ENCODE measurements at regions not wholly inside any gene's neighbourhood (a gene's known extent, or its start where the extent isn't known, plus 50 kb on each side); places are given as distances from the start of the nearest gene placed in this dataset.

DNA sequence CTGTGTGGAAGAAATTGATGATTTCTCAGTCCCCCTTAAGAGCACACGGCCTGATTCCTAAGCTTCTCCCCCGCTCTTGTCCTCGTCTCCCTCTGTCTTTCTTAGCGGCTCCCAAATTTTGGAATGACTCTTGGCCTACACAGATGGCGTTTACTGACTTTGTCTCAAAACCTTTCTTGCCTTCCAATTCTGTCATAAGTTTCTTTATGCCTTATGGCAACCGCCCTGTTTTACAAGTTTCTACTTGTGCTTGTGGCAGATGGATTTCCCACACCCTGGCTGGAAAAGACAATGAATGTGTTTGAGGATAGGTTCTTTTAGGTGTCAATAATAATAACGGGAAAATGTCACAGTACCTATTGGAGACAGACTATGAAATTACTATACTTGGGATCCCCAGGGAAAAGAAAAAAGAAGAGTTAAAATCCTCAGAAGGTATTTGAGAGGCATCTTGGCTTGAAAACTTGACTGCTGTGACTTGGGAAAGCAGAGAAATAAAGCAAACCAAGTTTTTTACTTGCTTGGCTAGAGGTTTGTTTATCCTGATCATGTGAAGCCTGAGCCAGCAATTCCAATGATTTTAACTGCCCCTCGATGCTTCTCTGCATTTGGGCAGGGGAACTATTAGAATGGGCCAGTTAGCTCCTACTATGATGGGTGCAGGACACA is 276.4 kb downstream of the HRH4 start:
- WGBS: 31% methylated on average over 8 of the region's 8 CpGs
- no peak for DNase-seq (ENCODE audit: low spot score in 2 of 2)
- no peaks in the 10 kb centered on the region for H3K9me3 ChIP-seq
- H3K27ac ChIP-seq: peak overlapping the region; percentile 43
- TF ChIP-seq POLR2AphosphoS5 (IDR thresholded peaks at IDR 0.05) (no peak), EP300 (IDR thresholded peaks at IDR 0.05) (no peak), POLR2A (IDR thresholded peaks at IDR 0.05) (no peak)
- TF ChIP-seq, protein P1, sequence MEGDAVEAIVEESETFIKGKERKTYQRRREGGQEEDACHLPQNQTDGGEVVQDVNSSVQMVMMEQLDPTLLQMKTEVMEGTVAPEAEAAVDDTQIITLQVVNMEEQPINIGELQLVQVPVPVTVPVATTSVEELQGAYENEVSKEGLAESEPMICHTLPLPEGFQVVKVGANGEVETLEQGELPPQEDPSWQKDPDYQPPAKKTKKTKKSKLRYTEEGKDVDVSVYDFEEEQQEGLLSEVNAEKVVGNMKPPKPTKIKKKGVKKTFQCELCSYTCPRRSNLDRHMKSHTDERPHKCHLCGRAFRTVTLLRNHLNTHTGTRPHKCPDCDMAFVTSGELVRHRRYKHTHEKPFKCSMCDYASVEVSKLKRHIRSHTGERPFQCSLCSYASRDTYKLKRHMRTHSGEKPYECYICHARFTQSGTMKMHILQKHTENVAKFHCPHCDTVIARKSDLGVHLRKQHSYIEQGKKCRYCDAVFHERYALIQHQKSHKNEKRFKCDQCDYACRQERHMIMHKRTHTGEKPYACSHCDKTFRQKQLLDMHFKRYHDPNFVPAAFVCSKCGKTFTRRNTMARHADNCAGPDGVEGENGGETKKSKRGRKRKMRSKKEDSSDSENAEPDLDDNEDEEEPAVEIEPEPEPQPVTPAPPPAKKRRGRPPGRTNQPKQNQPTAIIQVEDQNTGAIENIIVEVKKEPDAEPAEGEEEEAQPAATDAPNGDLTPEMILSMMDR (IDR thresholded peaks at IDR 0.05): no peak
- H3K36me3 ChIP-seq: no peaks in the 10 kb centered on the region
- no peak overlapping the region for H3K4me3 ChIP-seq
- H3K27me3 ChIP-seq: no peaks in the 10 kb centered on the region
- peaks cover 19% of the 10 kb centered on the region for H3K4me1 ChIP-seq

GRCh38 chr18:24740829-24741228 is 280.4 kb downstream of the HRH4 start:
- TF ChIP-seq POLR2AphosphoS5 (IDR thresholded peaks at IDR 0.05): no peak
- TF ChIP-seq EP300 (IDR thresholded peaks at IDR 0.05): no peak
- TF ChIP-seq, protein P1 (IDR thresholded peaks at IDR 0.05): no peak
- TF ChIP-seq POLR2A (IDR thresholded peaks at IDR 0.05): no peak
- WGBS: 86% methylated on average over 2 of the region's 2 CpGs
- H3K4me1 ChIP-seq: peaks cover 14% of the 10 kb centered on the region
- no peaks in the 10 kb centered on the region for H3K27me3 ChIP-seq
- no peak overlapping the region for H3K4me3 ChIP-seq
- H3K27ac ChIP-seq: no peak overlapping the region
- H3K9me3 ChIP-seq: no peaks in the 10 kb centered on the region
- no peak for DNase-seq (ENCODE audit: low spot score in 2 of 2)
- H3K36me3 ChIP-seq: no peaks in the 10 kb centered on the region

- Histone ChIP-seq H3K27me3 (no peaks in the 10 kb centered on the region), H3K9me3 (no peaks in the 10 kb centered on the region), H3K36me3 (no peaks in the 10 kb centered on the region), H3K4me1 (peaks cover 10% of the 10 kb centered on the region), H3K27ac (no peak overlapping the region), H3K4me3 (no peak overlapping the region)
- WGBS: 95% methylated on average over 1 of the region's 1 CpG
- DNase-seq (ENCODE audit: low spot score in 2 of 2): no peak
- TF ChIP-seq POLR2A (IDR thresholded peaks at IDR 0.05) (no peak), POLR2AphosphoS5 (IDR thresholded peaks at IDR 0.05) (no peak), EP300 (IDR thresholded peaks at IDR 0.05) (no peak)
- TF ChIP-seq, protein P1 (IDR thresholded peaks at IDR 0.05): no peak
These were observed 280.9 kb downstream of the HRH4 start for GRCh38 chr18:24741321-24741720.

GRCh38 chr18:24741965-24742724 is 281.7 kb downstream of the HRH4 start:
- TF ChIP-seq, protein P1 (IDR thresholded peaks at IDR 0.05): no peak
- no peak for TF ChIP-seq POLR2AphosphoS5 (IDR thresholded peaks at IDR 0.05)
- Histone ChIP-seq H3K4me3 (no peak overlapping the region), H3K27me3 (no peaks in the 10 kb centered on the region), H3K9me3 (no peaks in the 10 kb centered on the region), H3K4me1 (peaks cover 2% of the 10 kb centered on the region), H3K36me3 (no peaks in the 10 kb centered on the region), H3K27ac (no peak overlapping the region)
- WGBS: 70% methylated on average over 5 of the region's 5 CpGs
- no peak for DNase-seq (ENCODE audit: low spot score in 2 of 2)

GRCh38 chr18:24754583-24755253 is 294.3 kb downstream of the HRH4 start:
- no peak for TF ChIP-seq POLR2AphosphoS5 (IDR thresholded peaks at IDR 0.05)
- no peak for TF ChIP-seq EP300 (IDR thresholded peaks at IDR 0.05)
- TF ChIP-seq POLR2A (IDR thresholded peaks at IDR 0.05): no peak
- TF ChIP-seq, protein P1 (IDR thresholded peaks at IDR 0.05): no peak
- H3K9me3 ChIP-seq: no peaks in the 10 kb centered on the region
- no peak for DNase-seq (ENCODE audit: low spot score in 2 of 2)

More at GRCh38 chr18:24754583-24755253, 294.3 kb downstream of the HRH4 start:
- H3K36me3 ChIP-seq: no peaks in the 10 kb centered on the region
- WGBS: 83% methylated on average over 4 of the region's 4 CpGs
- H3K27me3 ChIP-seq: no peaks in the 10 kb centered on the region
- no peak overlapping the region for H3K27ac ChIP-seq
- H3K4me3 ChIP-seq: no peak overlapping the region
- H3K4me1 ChIP-seq: no peaks in the 10 kb centered on the region

Data from suprapubic skin (tissue), 4 donors.